Mammary epithelial cell (primary cell): ENCODE measurements at regions not wholly inside any gene's neighbourhood (a gene's known extent, or its start where the extent isn't known, plus 50 kb on each side); places are given as distances from the start of the nearest gene placed in this dataset.

Experiments
- CTCF ChIP-seq, 2 donors: IDR thresholded peaks in 1 of 2; conservative IDR thresholded peaks in 1 of 2; 2 replicates each; pipeline ENCODE4 v1.5.1; 2011 to 2012; ENCODE audit warnings: inconsistent platforms in 2 of 2, low read length in 2 of 2, mild to moderate bottlenecking in 2 of 2, control low read depth in 1 of 2, low read depth in 1 of 2; ENCODE audit not compliant: insufficient read depth in 1 of 2; ENCODE audit errors: extremely low read depth in 1 of 2
- EZH2 ChIP-seq: IDR thresholded peaks from 2 replicates; pipeline ENCODE4 v1.6.1; 2012; ENCODE audit warnings: low read length, inconsistent platforms, borderline replicate concordance

- TF ChIP-seq CTCF (conservative IDR thresholded peaks at IDR 0.05 in 1 of 2, IDR thresholded peaks at IDR 0.05 in 1 of 2; ENCODE audit: extremely low read depth in 1 of 2, insufficient read depth in 1 of 2, low read depth in 1 of 2, low read length in 2 of 2) (no peak), EZH2 (no peak)
Observed at GRCh38 chr14:71692496-71692895, 239.7 kb upstream of the RGS6 start.
